Mucosa of gallbladder (tissue), 1 donor: ENCODE measurements at regions not wholly inside any gene's neighbourhood (a gene's known extent, or its start where the extent isn't known, plus 50 kb on each side); places are given as distances from the start of the nearest gene placed in this dataset.

ENCODE experiments used
- DNase-seq: peaks from one replicate; pipeline ENCODE4 v3.0.0-alpha.2; 2020; ENCODE audit warnings: low spot score
- donor health status: DM: no; HTN: no; CAD: no.

DNA sequence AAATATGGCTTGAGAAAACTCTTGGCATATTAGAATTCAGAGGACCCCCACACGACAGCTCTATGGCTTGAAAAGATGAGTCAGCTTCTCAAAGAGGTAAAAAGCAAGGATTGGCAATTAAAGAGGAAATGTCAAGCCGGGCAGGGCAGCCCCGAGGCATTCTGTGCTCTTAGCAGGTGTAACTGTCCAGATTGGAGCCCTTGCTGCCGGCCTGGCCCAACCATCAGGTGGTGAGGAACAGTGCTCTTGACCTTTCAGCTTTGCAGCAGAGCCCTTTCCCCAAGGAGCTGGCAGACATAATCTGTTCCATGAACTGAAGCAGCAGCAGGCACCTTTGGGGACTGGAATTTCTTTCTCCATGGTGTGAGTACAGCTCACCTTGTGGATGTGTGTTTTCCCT, 287.8 kb downstream of the UTP18 start:
- no peak for DNase-seq

DNA sequence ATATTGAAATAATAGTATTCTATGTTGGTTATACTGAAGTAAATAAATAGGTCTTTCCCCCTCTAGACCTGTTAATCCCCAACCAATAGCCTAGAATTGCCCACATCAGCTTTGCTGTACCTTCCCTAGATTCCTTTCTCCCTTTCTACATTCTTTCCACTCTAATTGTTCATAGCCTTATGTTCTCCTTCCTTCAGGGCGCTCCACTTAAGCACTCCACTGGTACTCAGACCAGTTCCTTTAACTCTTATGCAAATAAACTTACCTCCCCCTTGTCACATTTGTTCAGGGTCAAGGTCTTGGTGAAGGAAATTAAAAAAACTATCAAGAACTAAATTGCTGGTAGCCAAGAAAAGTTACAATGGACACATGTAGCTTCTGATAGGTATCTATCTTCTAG, 294.8 kb downstream of the UTP18 start:
- no peak for DNase-seq

- no peak for DNase-seq
Observed at GRCh38 chr17:51559778-51560177, 299.4 kb downstream of the UTP18 start.

- DNase-seq, result no peak
Observed at GRCh38 chr17:51560398-51560797, 300.1 kb downstream of the UTP18 start.

DNA sequence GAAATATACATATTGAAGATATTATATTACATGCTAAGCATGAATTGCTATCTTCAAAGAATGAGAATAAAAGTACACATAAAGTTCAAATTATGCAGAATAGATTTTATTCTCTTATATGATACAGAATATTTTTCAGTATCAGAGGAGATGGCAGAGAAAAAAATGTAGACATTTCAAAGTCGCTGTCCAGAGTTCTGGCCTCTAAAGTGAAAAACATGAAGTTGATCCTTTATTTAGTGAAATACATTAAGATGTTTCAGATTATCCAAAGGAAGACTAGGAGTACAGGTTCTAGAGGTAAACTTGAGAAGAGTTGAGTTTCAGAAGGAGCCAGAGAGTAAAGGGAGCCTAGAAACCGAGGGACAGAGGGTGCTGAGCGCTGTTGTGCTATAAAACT, 303.6 kb downstream of the UTP18 start:
- no peak for DNase-seq

DNA sequence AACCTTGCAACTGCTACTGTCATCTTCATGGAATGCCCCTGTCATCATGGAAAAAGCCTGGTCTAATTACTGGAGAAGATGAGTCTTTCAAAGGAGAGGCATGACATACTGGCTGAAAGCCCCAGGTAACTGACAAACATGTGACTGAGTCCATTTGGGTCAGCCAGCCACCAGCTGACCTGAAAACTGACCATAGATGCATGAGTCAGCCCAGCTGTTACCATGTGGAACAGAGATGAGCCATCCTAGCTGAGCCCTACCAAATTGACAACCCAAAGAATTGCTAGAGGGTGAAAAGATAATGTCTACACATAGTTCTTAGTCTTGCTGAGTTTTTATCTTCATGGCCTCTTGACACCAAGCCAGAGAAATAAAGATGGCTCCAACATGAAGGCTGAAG, 311.8 kb downstream of the UTP18 start:
- DNase-seq, result no peak
